Kidney glomerular epithelial cell (primary cell): ENCODE measurements at regions not wholly inside any gene's neighbourhood (a gene's known extent, or its start where the extent isn't known, plus 50 kb on each side); places are given as distances from the start of the nearest gene placed in this dataset.
A peak's percentile ranks its signal among the peaks of the same experiment; 100 is the strongest.
"Not testable (repeated sequence)": the region's sequence is repeated elsewhere in the genome, so short reads cannot be mapped to it uniquely, and the experiment has no call there.

ENCODE experiments used
- DNase-seq: peaks from one replicate; lab custom pipeline; 2025; lab: John Stamatoyannopoulos, UW

DNA sequence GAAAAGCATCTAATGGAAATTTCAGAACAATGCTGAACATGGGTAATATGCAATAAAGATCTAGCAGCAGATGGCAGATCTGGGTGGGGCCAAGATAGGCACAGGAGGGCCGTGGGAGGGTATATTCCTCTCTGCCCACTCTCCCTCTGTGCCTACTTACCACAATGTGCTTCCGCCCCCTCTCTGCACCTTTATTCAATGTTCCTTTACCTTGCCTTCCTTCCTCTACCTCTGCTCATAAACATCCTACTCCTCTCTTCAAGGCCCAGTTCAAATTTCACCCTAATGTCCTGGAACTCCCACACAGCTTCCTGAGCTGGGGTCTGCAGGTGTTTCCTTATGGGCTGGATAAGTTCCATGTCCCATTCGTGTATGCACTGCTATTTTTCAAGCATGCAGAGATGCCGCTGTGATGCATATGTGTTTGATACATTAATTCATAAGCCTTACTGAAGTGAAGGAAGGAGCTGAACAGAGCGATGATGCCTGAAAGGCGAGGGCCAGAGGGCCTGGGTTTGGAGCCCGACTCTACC, 65.6 kb upstream of the EDEM3 start:
- DNase-seq, result no peak

DNA sequence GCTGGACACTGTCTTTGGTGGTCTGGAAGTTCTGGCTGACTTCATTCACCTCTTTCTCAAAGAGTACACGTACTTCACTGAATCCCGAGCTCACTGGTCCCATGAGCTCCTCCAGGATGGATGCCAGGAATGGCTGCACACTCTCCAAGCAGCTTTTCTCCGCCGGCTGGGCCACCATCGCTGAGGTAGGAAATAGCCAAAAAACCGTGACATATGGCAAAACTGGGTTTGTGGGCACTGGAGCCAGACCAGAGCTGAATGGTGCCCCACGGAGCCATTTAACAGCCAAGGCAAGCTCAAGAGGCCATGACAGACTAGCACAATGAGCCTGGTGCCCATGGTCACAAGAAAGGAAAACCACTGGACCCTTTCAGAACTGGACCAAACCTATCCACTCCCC, 64.0 kb upstream of the EDEM3 start:
- no peak for DNase-seq

DNA sequence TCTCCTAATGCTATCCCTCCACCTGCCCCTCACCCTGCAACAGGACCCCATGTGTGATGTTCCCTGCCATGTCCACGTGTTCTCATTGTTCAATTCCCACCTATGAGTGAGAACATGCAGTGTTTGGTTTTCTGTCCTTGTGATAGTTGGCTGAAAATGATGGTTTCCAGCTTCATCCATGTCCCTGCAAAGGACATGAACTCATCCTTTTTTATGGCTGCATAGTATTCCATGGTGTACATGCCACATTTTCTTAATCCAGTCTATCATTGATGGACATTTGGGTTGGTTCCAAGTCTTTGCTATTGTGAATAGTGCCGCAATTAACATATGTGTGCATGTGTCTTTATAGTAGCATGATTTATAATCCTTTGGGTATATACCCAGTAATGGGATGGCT, 62.3 kb upstream of the EDEM3 start:
- not testable (repeated sequence) for DNase-seq

DNA sequence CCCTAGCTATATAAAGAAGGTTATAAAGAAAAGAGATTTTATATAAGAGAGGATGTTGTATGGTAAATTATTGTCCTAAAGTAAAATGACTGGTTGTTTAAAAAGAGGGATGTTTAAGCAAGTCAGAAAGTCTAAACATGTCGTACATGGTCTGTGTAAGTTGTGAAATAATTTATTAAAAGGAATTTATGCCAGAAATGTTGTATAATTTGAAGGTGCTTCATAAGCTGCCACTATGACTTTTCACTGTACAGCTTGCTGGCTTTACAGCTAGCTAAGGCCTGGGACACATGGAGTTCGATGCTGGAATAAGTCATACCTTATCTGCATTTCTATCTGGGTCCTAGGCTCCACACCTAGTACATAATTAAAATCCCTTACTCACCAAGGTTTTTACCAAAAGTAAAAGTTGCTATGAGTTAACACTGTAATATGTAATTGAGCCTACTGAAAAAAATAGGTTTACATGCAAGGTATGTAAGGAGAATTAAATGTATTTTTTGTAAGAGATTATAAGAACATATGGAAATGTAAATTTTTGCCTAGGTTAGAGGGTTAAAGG, 59.0 kb upstream of the EDEM3 start:
- no peak for DNase-seq

DNA sequence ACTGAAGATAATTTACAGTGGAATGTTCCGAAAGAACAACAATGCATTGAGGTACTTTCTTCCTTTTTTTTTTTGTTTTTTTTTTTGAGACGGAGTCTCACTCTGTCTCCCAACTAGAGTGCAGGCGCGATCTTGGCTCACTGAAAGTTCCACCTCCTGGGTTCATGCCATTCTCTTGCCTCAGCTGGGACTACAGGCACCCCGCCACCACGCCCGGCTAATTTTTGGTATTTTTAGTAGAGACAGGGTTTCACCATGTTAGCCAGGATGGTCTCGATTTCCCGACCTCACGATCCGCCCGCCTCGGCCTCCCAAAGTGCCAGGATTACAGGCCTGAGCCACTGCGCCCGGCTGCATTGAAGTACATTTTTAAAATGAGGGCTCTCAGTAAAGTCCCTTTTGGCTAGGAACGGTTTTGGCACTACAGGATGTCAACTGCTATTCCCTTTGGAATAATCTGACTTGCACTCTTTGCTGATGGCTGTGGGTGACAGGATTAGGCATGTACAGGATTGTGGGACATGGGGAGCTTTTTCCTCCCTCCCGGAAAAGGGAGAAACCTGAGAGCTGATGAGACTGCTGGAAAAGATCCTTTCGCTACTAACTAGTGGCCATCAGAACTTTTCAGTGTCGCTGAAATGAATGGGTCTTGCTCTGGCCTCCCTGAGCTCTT, 56.9 kb upstream of the EDEM3 start:
- no peak for DNase-seq

DNA sequence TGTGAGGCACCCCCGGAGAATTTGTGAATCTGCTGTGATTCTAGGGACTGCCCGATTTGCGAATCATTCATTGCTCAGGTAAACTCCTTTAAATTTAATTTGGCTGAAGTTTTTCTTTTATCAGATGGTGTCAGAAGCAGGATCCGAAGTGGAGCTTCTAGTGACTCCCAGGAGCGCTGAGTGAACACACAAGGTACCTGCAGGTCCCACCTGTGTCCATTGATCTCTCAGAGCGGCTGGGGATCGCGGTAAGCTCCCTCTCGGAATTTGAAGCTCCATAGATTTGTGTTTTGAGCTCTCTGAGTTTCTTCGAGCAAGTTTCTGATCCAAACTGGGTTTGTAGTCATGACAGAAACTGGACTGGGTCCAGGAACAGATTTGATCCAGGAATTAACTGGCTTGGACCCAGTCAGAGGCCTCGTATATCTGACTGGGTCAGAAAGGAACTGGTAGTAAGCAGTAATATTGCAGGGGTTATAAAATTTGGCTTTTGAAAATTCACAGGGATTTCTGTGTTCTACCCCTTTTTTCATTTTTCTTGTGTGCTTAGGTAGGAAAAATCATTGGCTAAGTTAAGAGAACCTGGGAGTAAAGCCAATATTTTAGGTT, 56.2 kb upstream of the EDEM3 start:
- DNase-seq, result no peak

DNA sequence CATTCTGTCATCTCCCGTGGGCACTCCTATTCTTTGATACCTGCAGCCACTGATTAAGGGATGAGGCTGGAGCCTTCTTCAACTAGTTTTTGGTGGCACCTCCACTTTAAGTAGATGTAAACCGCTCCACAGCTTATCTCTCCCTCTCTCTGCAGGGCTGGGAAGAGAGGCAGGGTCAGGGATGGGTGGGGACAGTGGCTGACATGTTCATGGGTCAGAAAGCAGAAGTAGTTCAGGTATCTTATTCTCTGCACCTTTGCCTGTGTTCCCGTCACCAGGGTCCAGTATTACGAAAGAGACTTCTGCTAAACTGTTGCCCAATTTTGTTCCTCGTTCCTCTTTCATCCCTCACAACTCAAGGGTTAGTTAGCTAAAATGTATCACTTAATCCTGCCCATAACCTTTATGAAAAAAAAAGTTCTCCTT, 51.7 kb upstream of the EDEM3 start:
- DNase-seq, result no peak

DNA sequence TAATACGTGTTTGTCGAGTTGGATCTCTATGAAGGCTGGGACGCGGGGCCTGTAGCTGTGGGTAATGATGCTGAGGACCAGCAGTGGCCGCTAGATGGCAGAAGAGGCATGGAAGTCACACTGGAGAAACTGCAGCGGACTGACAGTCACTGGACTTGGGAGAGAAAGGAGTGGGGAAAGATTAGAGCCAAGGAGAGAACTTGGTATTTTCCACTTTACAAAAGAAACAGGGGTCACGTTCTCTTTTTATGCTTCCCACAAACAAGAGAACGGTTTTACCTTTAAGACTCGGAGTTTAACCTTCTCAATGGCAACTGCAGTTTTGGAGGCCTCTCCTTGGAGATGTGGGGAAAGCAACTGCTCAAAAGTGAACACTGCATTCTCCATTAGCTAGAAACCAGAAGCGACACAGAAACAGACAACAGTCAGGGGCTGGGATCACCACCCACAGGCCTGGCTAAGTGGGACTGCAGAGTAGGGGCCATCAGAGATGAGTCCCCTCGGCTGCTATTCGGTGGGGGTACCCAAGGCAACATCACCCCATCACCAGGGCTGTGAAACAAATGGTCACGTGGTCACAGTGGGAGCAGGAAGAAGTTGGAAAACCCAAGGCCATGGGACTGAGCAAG, 51.1 kb upstream of the EDEM3 start:
- peak; percentile 84 for DNase-seq
